Stimulated activated CD4-positive, alpha-beta T cell treated with anti-CD3 and anti-CD28 coated beads, TNF-alpha, amount 100 ng/mL, for 48 hours (primary cell): ENCODE measurements at regions not wholly inside any gene's neighbourhood (a gene's known extent, or its start where the extent isn't known, plus 50 kb on each side); places are given as distances from the start of the nearest gene placed in this dataset.

ENCODE experiments used
- DNase-seq, 3 donors: peaks; one replicate each; pipeline ENCODE4 v3.0.0-alpha.2; 2020; ENCODE audit warnings: low read depth in 3 of 3

- DNase-seq = no peak
These were observed 269.6 kb upstream of the PLXNA2 start for GRCh38 chr1:208513799-208514198.

GRCh38 chr1:208515129-208515528 is 270.9 kb upstream of the PLXNA2 start:
- DNase-seq = no peak

- no peak for DNase-seq
These were observed 272.6 kb upstream of the PLXNA2 start for GRCh38 chr1:208516780-208517179.

GRCh38 chr1:208520438-208521099 is 276.4 kb upstream of the PLXNA2 start:
- DNase-seq = no peak

GRCh38 chr1:208521534-208521933 is 277.4 kb upstream of the PLXNA2 start:
- DNase-seq = no peak

- no peak for DNase-seq
These were observed 278.8 kb upstream of the PLXNA2 start for GRCh38 chr1:208523007-208523406.

- no peak for DNase-seq
These were observed 280.2 kb upstream of the PLXNA2 start for GRCh38 chr1:208524376-208524775.

- DNase-seq = no peak
These were observed 280.7 kb upstream of the PLXNA2 start for GRCh38 chr1:208524925-208525324.

GRCh38 chr1:208525417-208525816 is 281.2 kb upstream of the PLXNA2 start:
- DNase-seq = no peak

- DNase-seq = no peak
These were observed 282.5 kb upstream of the PLXNA2 start for GRCh38 chr1:208526613-208527125.

GRCh38 chr1:208527156-208527555 is 283.0 kb upstream of the PLXNA2 start:
- no peak for DNase-seq

GRCh38 chr1:208528578-208529240 is 284.5 kb upstream of the PLXNA2 start:
- no peak for DNase-seq

GRCh38 chr1:208531003-208531750 is 287.0 kb upstream of the PLXNA2 start:
- DNase-seq = no peak

GRCh38 chr1:208533746-208534598 is 289.8 kb upstream of the PLXNA2 start:
- no peak for DNase-seq

- no peak for DNase-seq
These were observed 290.4 kb upstream of the PLXNA2 start for GRCh38 chr1:208534599-208534897.

- no peak for DNase-seq
These were observed 290.8 kb upstream of the PLXNA2 start for GRCh38 chr1:208534979-208535378.

GRCh38 chr1:208535511-208535910 is 291.3 kb upstream of the PLXNA2 start:
- no peak for DNase-seq

- DNase-seq = no peak
These were observed 292.0 kb upstream of the PLXNA2 start for GRCh38 chr1:208536212-208536611.

- DNase-seq = no peak
These were observed 293.0 kb upstream of the PLXNA2 start for GRCh38 chr1:208537198-208537597.

GRCh38 chr1:208538078-208538477 is 293.9 kb upstream of the PLXNA2 start:
- DNase-seq = no peak

- no peak for DNase-seq
These were observed 294.4 kb upstream of the PLXNA2 start for GRCh38 chr1:208538587-208538986.

- DNase-seq = no peak
These were observed 296.5 kb upstream of the PLXNA2 start for GRCh38 chr1:208540724-208541123.
